ENCODE measurements at regions not wholly inside any gene's neighbourhood (a gene's known extent, or its start where the extent isn't known, plus 50 kb on each side); places are given as distances from the start of the nearest gene placed in this dataset.

DNA sequence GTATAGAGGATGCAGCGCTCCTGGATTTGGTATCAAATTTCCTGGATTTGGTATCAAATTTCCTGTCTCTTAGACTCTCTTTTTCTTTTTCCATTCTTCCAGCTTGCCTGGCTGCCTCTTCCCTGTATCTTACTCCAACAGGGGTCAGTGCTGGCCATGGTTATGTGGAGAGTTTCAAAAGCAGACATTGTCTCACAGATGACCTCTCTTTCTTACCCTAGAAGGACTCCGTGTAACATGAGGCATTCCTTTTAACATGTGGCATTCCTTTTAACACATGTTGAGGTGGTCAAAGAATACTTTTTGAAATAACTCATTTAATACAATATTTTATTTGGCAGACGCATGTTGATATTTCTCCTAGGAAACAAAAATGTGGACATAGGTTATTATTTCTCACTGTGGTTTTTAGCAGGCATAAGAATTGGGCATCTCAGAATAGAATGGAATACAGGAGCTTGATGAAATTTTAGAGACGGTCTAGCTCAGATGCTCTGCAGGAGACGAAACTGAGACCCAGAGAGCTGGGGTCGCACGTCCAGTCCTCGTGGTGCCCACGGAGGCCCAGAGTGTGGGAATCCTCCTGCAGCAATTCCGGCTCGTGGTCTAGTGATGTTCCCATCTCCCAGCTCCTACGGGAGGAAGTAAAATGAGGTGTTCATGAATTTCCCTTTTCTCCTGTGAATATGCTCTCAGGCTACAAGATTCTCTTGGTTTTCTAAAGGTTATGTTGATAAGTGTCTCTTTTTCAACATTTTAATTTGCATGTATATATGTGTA lies 59.6 kb upstream of the PITRM1 start:
- no peaks in the 10 kb centered on the region for H3K36me3 ChIP-seq (ENCODE audit: control insufficient read depth, low read length)

DNA sequence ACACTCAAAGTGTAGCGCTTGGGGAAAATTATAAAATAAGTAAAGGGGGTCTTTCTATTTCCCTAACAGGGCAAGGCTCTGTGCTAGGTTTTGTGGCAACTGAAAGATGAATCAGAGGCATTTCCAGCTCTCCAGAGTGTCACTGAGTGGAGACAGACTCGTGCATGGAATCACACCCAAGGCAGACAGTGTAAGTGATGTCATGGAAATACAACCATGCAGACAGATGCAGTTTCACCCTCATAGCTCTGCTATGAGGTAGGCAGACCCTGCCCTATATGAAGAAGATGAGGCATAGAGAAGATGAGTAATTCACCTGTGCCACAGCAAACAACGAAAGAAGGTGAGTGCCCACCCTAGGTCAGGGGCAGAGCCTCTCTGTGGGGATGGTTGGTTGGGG lies 57.2 kb upstream of the PITRM1 start:
- Histone ChIP-seq H4K20me1 (ENCODE audit: control insufficient read depth, insufficient read depth, low read depth, low read length) (no peaks in the 10 kb centered on the region), H3K79me2 (ENCODE audit: control insufficient read depth, low read length) (no peaks in the 10 kb centered on the region), H3K36me3 (ENCODE audit: control insufficient read depth, low read length) (no peaks in the 10 kb centered on the region)

More for the DNA sequence above, 59.6 kb upstream of the PITRM1 start:
- no peaks in the 10 kb centered on the region for H4K20me1 ChIP-seq (ENCODE audit: control insufficient read depth, insufficient read depth, low read depth, low read length)
- H3K27me3 ChIP-seq (ENCODE audit: control insufficient read depth, low read length), result no peaks in the 10 kb centered on the region
- no peaks in the 10 kb centered on the region for H3K79me2 ChIP-seq (ENCODE audit: control insufficient read depth, low read length)
- no peaks in the 10 kb centered on the region for H3K4me1 ChIP-seq (ENCODE audit: control insufficient read depth, low read length)
- H3K27ac ChIP-seq (ENCODE audit: low read depth, low read length), result no peak overlapping the region
- H3K9me3 ChIP-seq (ENCODE audit: control insufficient read depth, insufficient read depth, low read length), result no peaks in the 10 kb centered on the region
- H3F3A ChIP-seq (ENCODE audit: control insufficient read depth, insufficient read depth), result no peaks in the 10 kb centered on the region
- no peak overlapping the region for H3K4me2 ChIP-seq (ENCODE audit: low read length)
- TF ChIP-seq EZH2phosphoT487 (IDR thresholded peaks at IDR 0.05; ENCODE audit: borderline replicate concordance, low read length), result no peak
- TF ChIP-seq, protein P1, sequence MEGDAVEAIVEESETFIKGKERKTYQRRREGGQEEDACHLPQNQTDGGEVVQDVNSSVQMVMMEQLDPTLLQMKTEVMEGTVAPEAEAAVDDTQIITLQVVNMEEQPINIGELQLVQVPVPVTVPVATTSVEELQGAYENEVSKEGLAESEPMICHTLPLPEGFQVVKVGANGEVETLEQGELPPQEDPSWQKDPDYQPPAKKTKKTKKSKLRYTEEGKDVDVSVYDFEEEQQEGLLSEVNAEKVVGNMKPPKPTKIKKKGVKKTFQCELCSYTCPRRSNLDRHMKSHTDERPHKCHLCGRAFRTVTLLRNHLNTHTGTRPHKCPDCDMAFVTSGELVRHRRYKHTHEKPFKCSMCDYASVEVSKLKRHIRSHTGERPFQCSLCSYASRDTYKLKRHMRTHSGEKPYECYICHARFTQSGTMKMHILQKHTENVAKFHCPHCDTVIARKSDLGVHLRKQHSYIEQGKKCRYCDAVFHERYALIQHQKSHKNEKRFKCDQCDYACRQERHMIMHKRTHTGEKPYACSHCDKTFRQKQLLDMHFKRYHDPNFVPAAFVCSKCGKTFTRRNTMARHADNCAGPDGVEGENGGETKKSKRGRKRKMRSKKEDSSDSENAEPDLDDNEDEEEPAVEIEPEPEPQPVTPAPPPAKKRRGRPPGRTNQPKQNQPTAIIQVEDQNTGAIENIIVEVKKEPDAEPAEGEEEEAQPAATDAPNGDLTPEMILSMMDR (IDR thresholded peaks at IDR 0.05; ENCODE audit: low read depth, low read length, poor library complexity, severe bottlenecking), result no peak
- H3K4me3 ChIP-seq (ENCODE audit: low read length), result no peak overlapping the region
- H3K9me2 ChIP-seq (replicated peaks; ENCODE audit: control insufficient read depth, low read length), result no peaks in the 10 kb centered on the region

GRCh38 chr10:3228629-3228945 lies 56.0 kb upstream of the PITRM1 start:
- no peak overlapping the region for H3K27ac ChIP-seq (ENCODE audit: low read depth, low read length)
- H3K9me2 ChIP-seq (replicated peaks; ENCODE audit: control insufficient read depth, low read length), result no peaks in the 10 kb centered on the region
- H3F3A ChIP-seq (ENCODE audit: control insufficient read depth, insufficient read depth), result no peaks in the 10 kb centered on the region
- no peak overlapping the region for H3K4me3 ChIP-seq (ENCODE audit: low read length)
- no peaks in the 10 kb centered on the region for H3K79me2 ChIP-seq (ENCODE audit: control insufficient read depth, low read length)
- H4K20me1 ChIP-seq (ENCODE audit: control insufficient read depth, insufficient read depth, low read depth, low read length), result no peaks in the 10 kb centered on the region
- no peaks in the 10 kb centered on the region for H3K27me3 ChIP-seq (ENCODE audit: control insufficient read depth, low read length)
- TF ChIP-seq EZH2phosphoT487 (IDR thresholded peaks at IDR 0.05; ENCODE audit: borderline replicate concordance, low read length), result no peak
- TF ChIP-seq, protein P1 (IDR thresholded peaks at IDR 0.05; ENCODE audit: low read depth, low read length, poor library complexity, severe bottlenecking), result no peak
- no peak overlapping the region for H3K4me2 ChIP-seq (ENCODE audit: low read length)
- no peaks in the 10 kb centered on the region for H3K4me1 ChIP-seq (ENCODE audit: control insufficient read depth, low read length)
- H3K9me3 ChIP-seq (ENCODE audit: control insufficient read depth, insufficient read depth, low read length), result no peaks in the 10 kb centered on the region
- no peaks in the 10 kb centered on the region for H3K36me3 ChIP-seq (ENCODE audit: control insufficient read depth, low read length)

More for the DNA sequence above, 57.2 kb upstream of the PITRM1 start:
- H3K27me3 ChIP-seq (ENCODE audit: control insufficient read depth, low read length), result no peaks in the 10 kb centered on the region
- H3F3A ChIP-seq (ENCODE audit: control insufficient read depth, insufficient read depth), result no peaks in the 10 kb centered on the region
- H3K9me3 ChIP-seq (ENCODE audit: control insufficient read depth, insufficient read depth, low read length), result no peaks in the 10 kb centered on the region
- no peak overlapping the region for H3K27ac ChIP-seq (ENCODE audit: low read depth, low read length)
- H3K4me2 ChIP-seq (ENCODE audit: low read length), result no peak overlapping the region
- no peaks in the 10 kb centered on the region for H3K9me2 ChIP-seq (replicated peaks; ENCODE audit: control insufficient read depth, low read length)
- H3K4me3 ChIP-seq (ENCODE audit: low read length), result no peak overlapping the region
- TF ChIP-seq, protein P1 (IDR thresholded peaks at IDR 0.05; ENCODE audit: low read depth, low read length, poor library complexity, severe bottlenecking), result no peak
- TF ChIP-seq EZH2phosphoT487 (IDR thresholded peaks at IDR 0.05; ENCODE audit: borderline replicate concordance, low read length), result no peak
- no peaks in the 10 kb centered on the region for H3K4me1 ChIP-seq (ENCODE audit: control insufficient read depth, low read length)
